HCT116 (cell line): ENCODE measurements at regions not wholly inside any gene's neighbourhood (a gene's known extent, or its start where the extent isn't known, plus 50 kb on each side); places are given as distances from the start of the nearest gene placed in this dataset.

Experiments
- ATAC-seq: fragments of 200-7000 bp; cut with Tn5 transposase; 2 replicates; pipeline ENCODE4 v1.9.1; 2020; ENCODE audit warnings: mild to moderate bottlenecking, moderate library complexity
- BruUV-seq: library from RNA; stranded (reverse); fragments of 400-500 nt; replicated peaks from 2 replicates; lab custom pipeline; 2021; lab: Mats Ljungman, UMichigan
- CTCF ChIA-PET: fragments of 300-600 bp; sonication (Branson Sonifier 250); formaldehyde crosslinking; loops from one replicate; lab custom pipeline; 2021; ENCODE audit warnings: antibody characterized with exemption; lab: Charles Lee
- POLR2A ChIA-PET: fragments of 300-600, 350-600 bp; sonication (Branson Sonifier 250); formaldehyde crosslinking; loops from one replicate; lab custom pipeline; 2021; ENCODE audit warnings: antibody characterized with exemption; lab: Charles Lee
- RAD21 ChIA-PET, 2 experiments: fragments of 300-600 bp; sonication (Branson Sonifier 250); formaldehyde crosslinking; loops; one replicate each; lab custom pipeline; 2023; ENCODE audit warnings: low total read pairs in 2 of 2; ENCODE audit not compliant: uncharacterized antibody in 2 of 2, unreplicated experiment in 2 of 2, low non-redundant PET in 1 of 2; lab: Charles Lee
- DNase-seq: peaks from one replicate; pipeline ENCODE4 v3.0.0-alpha.2; 2010; ENCODE audit warnings: low read depth, low spot score
- H2AFZ ChIP-seq: fragments of 200-600 bp; shearing (Covaris generic), sonication (generic); 2 replicates; pipeline ENCODE4 v1.6.1; 2017; ENCODE audit warnings: low read depth, mixed run types, mixed read lengths, antibody characterized with exemption, low read length; ENCODE audit not compliant: poor library complexity, severe bottlenecking
- H3K27ac ChIP-seq: 2 replicates; pipeline ENCODE4 v1.5.1; 2012; ENCODE audit warnings: low read depth, low read length
- H3K27me3 ChIP-seq: fragments of 200-600 bp; sonication (generic); 2 replicates; pipeline ENCODE4 v1.6.1; 2016; ENCODE audit warnings: mixed run types, low read length, mixed read lengths; ENCODE audit not compliant: insufficient read depth
- H3K36me3 ChIP-seq, 2 experiments: fragments of 200-500 bp in 1 of 2; fragments of 200-600 bp in 1 of 2; sonication (Bioruptor generic) in 1 of 2; sonication (generic) in 1 of 2; 2 replicates each; pipeline versions ENCODE4 v1.5.1 to v1.6.1; 2014 to 2016; ENCODE audit warnings: low read length in 2 of 2, inconsistent platforms in 1 of 2, mixed read lengths in 1 of 2, mixed run types in 1 of 2; ENCODE audit not compliant: insufficient read depth in 2 of 2, control insufficient read depth in 1 of 2
- H3K4me1 ChIP-seq, 2 experiments: fragments of 200-600 bp in 1 of 2; sonication (generic) in 1 of 2; 2 replicates each; pipeline versions ENCODE4 v1.5.1 to v1.6.1; 2012 to 2017; ENCODE audit warnings: low read length in 2 of 2, inconsistent platforms in 1 of 2, mild to moderate bottlenecking in 1 of 2, mixed read lengths in 1 of 2, mixed run types in 1 of 2, moderate library complexity in 1 of 2; ENCODE audit not compliant: insufficient read depth in 2 of 2, control insufficient read depth in 1 of 2
- H3K4me2 ChIP-seq: fragments of 200-600 bp; sonication (generic); 2 replicates; pipeline ENCODE4 v1.6.1; 2017; ENCODE audit warnings: mixed run types, low read length, mixed read lengths
- H3K4me3 ChIP-seq, 2 experiments: fragments of 200-600 bp in 1 of 2; sonication (generic) in 1 of 2; replicated peaks in 1 of 2; 2 replicates each; pipeline ENCODE4 v1.5.1; 2011 to 2016; ENCODE audit warnings: low read length in 2 of 2, control low read depth in 1 of 2, low read depth in 1 of 2, mild to moderate bottlenecking in 1 of 2, mixed read lengths in 1 of 2, mixed run types in 1 of 2
- H3K79me2 ChIP-seq: fragments of 200-600 bp; sonication (generic); 2 replicates; pipeline ENCODE4 v1.6.1; 2017; ENCODE audit warnings: mild to moderate bottlenecking, mixed run types, low read length, moderate library complexity, mixed read lengths; ENCODE audit not compliant: insufficient read depth
- H3K9ac ChIP-seq: fragments of 200-600 bp; sonication (generic); 2 replicates; pipeline ENCODE4 v1.6.1; 2016; ENCODE audit warnings: low read length, mixed read lengths
- H3K9me2 ChIP-seq: fragments of 200-600 bp; sonication (generic), shearing (Covaris generic); 2 replicates; pipeline ENCODE4 v1.6.1; 2017; ENCODE audit warnings: mixed run types, mild to moderate bottlenecking, moderate library complexity; ENCODE audit not compliant: insufficient read depth
- H3K9me3 ChIP-seq, 2 experiments: fragments of 200-500 bp in 1 of 2; fragments of 200-600 bp in 1 of 2; sonication (Bioruptor generic) in 1 of 2; sonication (generic) in 1 of 2; 2 replicates each; pipeline ENCODE4 v1.6.1; 2014 to 2017; ENCODE audit warnings: low read length in 2 of 2, mixed read lengths in 2 of 2, inconsistent platforms in 1 of 2, low read depth in 1 of 2, mild to moderate bottlenecking in 1 of 2, mixed run types in 1 of 2, moderate library complexity in 1 of 2; ENCODE audit not compliant: control insufficient read depth in 1 of 2, insufficient read depth in 1 of 2
- H4K20me1 ChIP-seq: fragments of 200-600 bp; sonication (generic), shearing (Covaris generic); 2 replicates; pipeline ENCODE4 v1.6.1; 2017; ENCODE audit warnings: mixed run types, mild to moderate bottlenecking, moderate library complexity; ENCODE audit not compliant: insufficient read depth
- CBX3 ChIP-seq: IDR thresholded peaks from 2 replicates; pipeline ENCODE4 v1.6.1; 2012; ENCODE audit warnings: low read depth
- CEBPB ChIP-seq: IDR thresholded peaks from 2 replicates; pipeline ENCODE4 v1.6.1; 2012; ENCODE audit warnings: low read depth
- CTCF ChIP-seq, 3 experiments: fragments of 200-600 bp in 1 of 3; sonication (generic) in 1 of 3; IDR thresholded peaks in 2 of 3; conservative IDR thresholded peaks in 1 of 3; 2 replicates each; pipeline ENCODE4 v1.5.1; 2012 to 2017; ENCODE audit warnings: low read depth in 2 of 3, low read length in 2 of 3, antibody characterized with exemption in 1 of 3, borderline replicate concordance in 1 of 3, control low read depth in 1 of 3, mild to moderate bottlenecking in 1 of 3, mixed read lengths in 1 of 3, mixed run types in 1 of 3, moderate library complexity in 1 of 3; ENCODE audit not compliant: insufficient read depth in 1 of 3
- EGR1 ChIP-seq: IDR thresholded peaks from 2 replicates; pipeline ENCODE4 v1.6.1; 2012; ENCODE audit warnings: low read depth
- ELF1 ChIP-seq: IDR thresholded peaks from 2 replicates; pipeline ENCODE4 v1.6.1; 2012; ENCODE audit warnings: low read depth, borderline replicate concordance
- EZH2 ChIP-seq: fragments of 200-600 bp; sonication (generic); IDR thresholded peaks from 2 replicates; pipeline ENCODE4 v1.6.1; 2017; ENCODE audit warnings: antibody characterized with exemption, mixed run types
- FOSL1 ChIP-seq: IDR thresholded peaks from 2 replicates; pipeline ENCODE4 v1.6.1; 2012; ENCODE audit warnings: low read depth
- JUND ChIP-seq: IDR thresholded peaks from 2 replicates; pipeline ENCODE4 v1.6.1; 2012
- POLR2A ChIP-seq: IDR thresholded peaks from 2 replicates; pipeline ENCODE4 v1.7.0; 2011; ENCODE audit warnings: borderline replicate concordance; ENCODE audit not compliant: insufficient read depth, insufficient read length; ENCODE audit errors: extremely low read depth
- RAD21 ChIP-seq: IDR thresholded peaks from 2 replicates; pipeline ENCODE4 v1.6.1; 2012; ENCODE audit warnings: low read depth, mild to moderate bottlenecking
- REST ChIP-seq: IDR thresholded peaks from 2 replicates; pipeline ENCODE4 v1.6.1; 2012; ENCODE audit warnings: low read depth
- SIN3A ChIP-seq: IDR thresholded peaks from 2 replicates; pipeline ENCODE4 v1.6.1; 2012; ENCODE audit warnings: low read depth
- SP1 ChIP-seq: IDR thresholded peaks from 2 replicates; pipeline ENCODE4 v1.6.1; 2012; ENCODE audit warnings: low read depth
- TCF7L2 ChIP-seq: IDR thresholded peaks from 2 replicates; pipeline ENCODE4 v1.7.0; 2011; ENCODE audit warnings: borderline replicate concordance, inconsistent platforms; ENCODE audit not compliant: insufficient read depth, insufficient read length; ENCODE audit errors: extremely low read depth
- YY1 ChIP-seq: IDR thresholded peaks from 2 replicates; pipeline ENCODE4 v1.6.1; 2011; ENCODE audit warnings: low read length, low read depth, moderate library complexity, mild to moderate bottlenecking; ENCODE audit not compliant: insufficient replicate concordance; ENCODE audit errors: extremely low read depth
- intact Hi-C: fragments of 100-400 bp; cut with micrococcal nuclease; formaldehyde crosslinking; loops from 2 replicates; pipeline ENCODE4 v1.10.0; 2022
- TF ChIP-seq, protein P1 (sequence below): IDR thresholded peaks from 2 replicates; pipeline ENCODE4 v1.6.1; 2011; ENCODE audit warnings: mild to moderate bottlenecking, low read length, moderate library complexity; ENCODE audit not compliant: insufficient replicate concordance; ENCODE audit errors: extremely low read depth
- TF ChIP-seq, protein P2 (sequence below): IDR thresholded peaks from 2 replicates; pipeline ENCODE4 v1.6.1; 2012

DNA sequence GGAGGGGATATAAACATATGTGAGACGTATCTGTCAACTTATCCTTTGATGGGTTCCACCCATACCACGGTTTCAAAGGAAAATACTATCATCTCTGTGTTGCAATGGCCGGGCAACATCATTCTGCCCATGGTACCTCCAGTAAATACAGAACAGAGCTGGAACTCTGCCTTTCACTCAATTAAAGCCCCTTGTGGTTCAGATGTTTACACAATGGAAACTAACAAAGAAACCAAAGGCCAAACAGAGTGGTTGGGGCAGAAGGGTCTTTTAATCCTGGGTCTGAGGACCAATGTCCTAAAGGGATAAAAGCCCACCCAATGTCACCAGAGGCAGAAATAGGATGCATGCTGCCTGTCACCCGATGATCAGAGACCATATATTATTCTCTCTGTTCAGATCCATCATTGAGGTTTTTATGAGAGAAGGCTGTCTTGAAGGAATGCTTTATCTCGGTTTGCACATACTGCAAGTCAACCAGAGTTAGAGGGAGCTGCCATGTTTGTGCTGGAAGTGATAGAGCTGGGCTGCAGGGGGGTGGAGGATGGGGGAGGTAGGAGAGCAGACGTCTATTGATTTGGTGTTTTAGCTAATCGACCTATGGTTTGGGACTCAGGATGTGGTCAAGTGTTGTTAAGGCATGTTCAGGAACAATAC is 105.4 kb upstream of the FRMD4A start:
- intact Hi-C loops = no loop called here
- no peak for ATAC-seq

More for the DNA sequence above, 105.4 kb upstream of the FRMD4A start:
- ChIA-PET CTCF (no interaction called here), RAD21 (no interaction called here), POLR2A (no interaction called here)
- H3K9ac ChIP-seq = no peak overlapping the region
- H2AFZ ChIP-seq = no peak overlapping the region
- H3K9me2 ChIP-seq = no peaks in the 10 kb centered on the region
- H4K20me1 ChIP-seq = no peaks in the 10 kb centered on the region
- H3K4me1 ChIP-seq = no peaks in the 10 kb centered on the region
- H3K4me2 ChIP-seq = no peak overlapping the region
- BruUV-seq = no TSS peak
- H3K27me3 ChIP-seq = peaks cover 5% of the 10 kb centered on the region
- no peaks in the 10 kb centered on the region for H3K36me3 ChIP-seq
- H3K79me2 ChIP-seq = no peaks in the 10 kb centered on the region
- no peaks in the 10 kb centered on the region for H3K9me3 ChIP-seq
- H3K27ac ChIP-seq = no peak overlapping the region
- no peak for TF ChIP-seq ELF1
- no peak for TF ChIP-seq YY1
- TF ChIP-seq REST = no peak
- TF ChIP-seq CEBPB = no peak
- TF ChIP-seq, protein P1, sequence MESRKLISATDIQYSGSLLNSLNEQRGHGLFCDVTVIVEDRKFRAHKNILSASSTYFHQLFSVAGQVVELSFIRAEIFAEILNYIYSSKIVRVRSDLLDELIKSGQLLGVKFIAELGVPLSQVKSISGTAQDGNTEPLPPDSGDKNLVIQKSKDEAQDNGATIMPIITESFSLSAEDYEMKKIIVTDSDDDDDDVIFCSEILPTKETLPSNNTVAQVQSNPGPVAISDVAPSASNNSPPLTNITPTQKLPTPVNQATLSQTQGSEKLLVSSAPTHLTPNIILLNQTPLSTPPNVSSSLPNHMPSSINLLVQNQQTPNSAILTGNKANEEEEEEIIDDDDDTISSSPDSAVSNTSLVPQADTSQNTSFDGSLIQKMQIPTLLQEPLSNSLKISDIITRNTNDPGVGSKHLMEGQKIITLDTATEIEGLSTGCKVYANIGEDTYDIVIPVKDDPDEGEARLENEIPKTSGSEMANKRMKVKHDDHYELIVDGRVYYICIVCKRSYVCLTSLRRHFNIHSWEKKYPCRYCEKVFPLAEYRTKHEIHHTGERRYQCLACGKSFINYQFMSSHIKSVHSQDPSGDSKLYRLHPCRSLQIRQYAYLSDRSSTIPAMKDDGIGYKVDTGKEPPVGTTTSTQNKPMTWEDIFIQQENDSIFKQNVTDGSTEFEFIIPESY = no peak
- no peak for TF ChIP-seq JUND
- no peak for TF ChIP-seq FOSL1
- TF ChIP-seq POLR2A = no peak
- no peak for TF ChIP-seq CTCF (IDR thresholded peaks at IDR 0.05 in 2 of 3, conservative IDR thresholded peaks at IDR 0.05 in 1 of 3; ENCODE audit: borderline replicate concordance in 1 of 3, insufficient read depth in 1 of 3, low read depth in 2 of 3, low read length in 2 of 3)
- no peak for TF ChIP-seq RAD21
- TF ChIP-seq SP1 = no peak
- TF ChIP-seq EZH2 = no peak
- TF ChIP-seq SIN3A = no peak
- TF ChIP-seq TCF7L2 = no peak
- no peak for TF ChIP-seq CBX3
- no peak for TF ChIP-seq EGR1
- TF ChIP-seq, protein P2, sequence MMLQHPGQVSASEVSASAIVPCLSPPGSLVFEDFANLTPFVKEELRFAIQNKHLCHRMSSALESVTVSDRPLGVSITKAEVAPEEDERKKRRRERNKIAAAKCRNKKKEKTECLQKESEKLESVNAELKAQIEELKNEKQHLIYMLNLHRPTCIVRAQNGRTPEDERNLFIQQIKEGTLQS = no peak
- no peak overlapping the region for H3K4me3 ChIP-seq
- no peak for DNase-seq
